GM23338 (cell line): ENCODE measurements at regions not wholly inside any gene's neighbourhood (a gene's known extent, or its start where the extent isn't known, plus 50 kb on each side); places are given as distances from the start of the nearest gene placed in this dataset.

ENCODE experiments used
- ATAC-seq: fragments of 200-7000 bp; cut with Tn5 transposase; 3 replicates; pipeline ENCODE4 v1.9.1; 2020
- DNase-seq: peaks from one replicate; pipeline ENCODE4 v3.0.0-alpha.2; 2015; ENCODE audit warnings: low spot score
- H2AFZ ChIP-seq: fragments of 200-600 bp; sonication (generic); 2 replicates; pipeline ENCODE4 v1.8.0; 2016; ENCODE audit warnings: antibody characterized with exemption, mild to moderate bottlenecking, moderate library complexity
- H3F3A ChIP-seq: fragments of 200-600 bp; sonication (generic); replicated peaks from 2 replicates; pipeline ENCODE4 v1.8.0; 2017; ENCODE audit warnings: antibody characterized with exemption, mixed run types, low read depth
- H3K27ac ChIP-seq: fragments of 200-600 bp; sonication (generic); 2 replicates; pipeline ENCODE4 v1.6.1; 2016; ENCODE audit warnings: low read depth
- H3K27me3 ChIP-seq: fragments of 200-600 bp; sonication (generic); 2 replicates; pipeline ENCODE4 v1.8.0; 2016; ENCODE audit warnings: mild to moderate bottlenecking, mixed run types, moderate library complexity; ENCODE audit not compliant: insufficient read depth
- H3K36me3 ChIP-seq: fragments of 200-600 bp; sonication (generic); 2 replicates; pipeline ENCODE4 v1.8.0; 2016; ENCODE audit warnings: mild to moderate bottlenecking; ENCODE audit not compliant: insufficient read depth
- H3K4me1 ChIP-seq: fragments of 200-600 bp; sonication (generic); 2 replicates; pipeline ENCODE4 v1.8.0; 2016; ENCODE audit warnings: mild to moderate bottlenecking, moderate library complexity; ENCODE audit not compliant: insufficient read depth
- H3K4me2 ChIP-seq: fragments of 200-600 bp; sonication (generic); 2 replicates; pipeline ENCODE4 v1.7.1; 2017; ENCODE audit warnings: mixed run types
- H3K4me3 ChIP-seq: fragments of 200-600 bp; sonication (generic); 2 replicates; pipeline ENCODE4 v1.6.1; 2016; ENCODE audit warnings: mixed run types
- H3K79me2 ChIP-seq: fragments of 200-600 bp; sonication (generic); replicated peaks from 2 replicates; pipeline ENCODE4 v1.8.0; 2017; ENCODE audit warnings: mild to moderate bottlenecking; ENCODE audit not compliant: insufficient read depth
- H3K9me2 ChIP-seq: fragments of 200-600 bp; sonication (generic); 2 replicates; pipeline ENCODE4 v1.8.0; 2017; ENCODE audit not compliant: insufficient read depth
- H4K20me1 ChIP-seq: fragments of 200-600 bp; sonication (generic); replicated peaks from 2 replicates; pipeline ENCODE4 v1.8.0; 2017; ENCODE audit warnings: mild to moderate bottlenecking; ENCODE audit not compliant: insufficient read depth
- H3K27ac Mint-ChIP-seq: 2 replicates; pipeline ENCODE4 v1.8.0; 2020; ENCODE audit warnings: inconsistent platforms, mild to moderate bottlenecking, moderate library complexity, mixed read lengths
- H3K27me3 Mint-ChIP-seq: 3 replicates; pipeline ENCODE4 v1.8.0; 2022; ENCODE audit warnings: low read depth, mild to moderate bottlenecking, moderate library complexity, mixed read lengths, inconsistent platforms; ENCODE audit not compliant: insufficient read depth, poor library complexity
- H3K36me3 Mint-ChIP-seq: 3 replicates; pipeline ENCODE4 v1.8.0; 2021; ENCODE audit warnings: low read depth, mild to moderate bottlenecking, inconsistent platforms, moderate library complexity, mixed read lengths
- H3K4me1 Mint-ChIP-seq: 3 replicates; pipeline ENCODE4 v1.8.0; 2020; ENCODE audit warnings: mild to moderate bottlenecking, inconsistent platforms, mixed read lengths
- H3K4me3 Mint-ChIP-seq: 3 replicates; pipeline ENCODE4 v1.8.0; 2021; ENCODE audit warnings: moderate library complexity, mild to moderate bottlenecking, inconsistent platforms, mixed read lengths
- H3K9me3 Mint-ChIP-seq: 3 replicates; pipeline ENCODE4 v1.8.0; 2020; ENCODE audit warnings: moderate library complexity, mild to moderate bottlenecking, inconsistent platforms, mixed read lengths
- EZH2 ChIP-seq: fragments of 200-600 bp; sonication (generic); IDR thresholded peaks from one replicate; pipeline ENCODE4 v1.8.0; 2017; ENCODE audit warnings: antibody characterized with exemption, mild to moderate bottlenecking, low read depth; ENCODE audit not compliant: unreplicated experiment
- EZH2phosphoT487 ChIP-seq: fragments of 200-600 bp; sonication (generic); IDR thresholded peaks from one replicate; pipeline ENCODE4 v1.8.1; 2018; ENCODE audit warnings: antibody characterized with exemption; ENCODE audit not compliant: unreplicated experiment
- JUNB ChIP-seq: IDR thresholded peaks from one replicate; pipeline ENCODE4 v1.6.1; 2016; ENCODE audit warnings: antibody characterized with exemption; ENCODE audit not compliant: unreplicated experiment
- POLR2AphosphoS5 ChIP-seq: IDR thresholded peaks from 2 replicates; pipeline ENCODE4 v1.6.1; 2016; ENCODE audit warnings: antibody characterized with exemption, low read depth
- ZNF331 ChIP-seq: fragments of 250-450 bp; sonication (Bioruptor Pico); IDR thresholded peaks from 2 replicates; pipeline ENCODE4 v1.5.0; 2020; ENCODE audit warnings: low read depth, mild to moderate bottlenecking, moderate library complexity
- ZNF462 ChIP-seq: fragments of 250-450 bp; sonication (Bioruptor Pico); IDR thresholded peaks from 2 replicates; pipeline ENCODE4 v1.5.0; 2020; ENCODE audit warnings: mild to moderate bottlenecking, moderate library complexity
- TF ChIP-seq, protein P1 (sequence below), 2 experiments: fragments of 200-600 bp in 1 of 2; sonication (generic) in 1 of 2; conservative IDR thresholded peaks; 2 replicates each; pipeline versions ENCODE4 v1.5.1 to v1.6.1; 2016 to 2017; ENCODE audit warnings: antibody characterized with exemption in 2 of 2, low read depth in 2 of 2, mild to moderate bottlenecking in 2 of 2, moderate library complexity in 1 of 2
- TF ChIP-seq, protein P2 (sequence below): IDR thresholded peaks from one replicate; pipeline ENCODE4 v1.6.1; 2018; ENCODE audit warnings: antibody characterized with exemption; ENCODE audit not compliant: unreplicated experiment

DNA sequence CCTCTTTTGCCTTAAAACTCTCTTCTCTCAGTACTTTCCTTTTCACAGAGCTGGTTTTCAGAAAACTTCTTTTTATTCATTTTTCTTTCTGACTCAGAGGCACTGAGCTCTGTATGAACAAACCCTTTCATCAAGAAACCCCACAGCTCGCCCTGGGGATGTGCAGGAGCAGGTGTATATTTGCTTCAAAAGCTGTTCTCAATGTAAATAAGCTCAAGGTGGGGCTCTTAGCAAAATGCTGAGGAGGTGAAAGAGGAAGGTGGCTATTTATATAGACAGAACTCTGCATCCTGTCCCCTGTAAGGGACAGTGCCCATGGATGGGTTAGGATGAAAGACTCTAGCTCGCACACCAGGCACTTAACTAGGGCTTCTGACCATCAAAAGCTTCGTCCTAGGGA lies 302.0 kb downstream of the WDR72 start (continued):
- TF ChIP-seq, protein P1, sequence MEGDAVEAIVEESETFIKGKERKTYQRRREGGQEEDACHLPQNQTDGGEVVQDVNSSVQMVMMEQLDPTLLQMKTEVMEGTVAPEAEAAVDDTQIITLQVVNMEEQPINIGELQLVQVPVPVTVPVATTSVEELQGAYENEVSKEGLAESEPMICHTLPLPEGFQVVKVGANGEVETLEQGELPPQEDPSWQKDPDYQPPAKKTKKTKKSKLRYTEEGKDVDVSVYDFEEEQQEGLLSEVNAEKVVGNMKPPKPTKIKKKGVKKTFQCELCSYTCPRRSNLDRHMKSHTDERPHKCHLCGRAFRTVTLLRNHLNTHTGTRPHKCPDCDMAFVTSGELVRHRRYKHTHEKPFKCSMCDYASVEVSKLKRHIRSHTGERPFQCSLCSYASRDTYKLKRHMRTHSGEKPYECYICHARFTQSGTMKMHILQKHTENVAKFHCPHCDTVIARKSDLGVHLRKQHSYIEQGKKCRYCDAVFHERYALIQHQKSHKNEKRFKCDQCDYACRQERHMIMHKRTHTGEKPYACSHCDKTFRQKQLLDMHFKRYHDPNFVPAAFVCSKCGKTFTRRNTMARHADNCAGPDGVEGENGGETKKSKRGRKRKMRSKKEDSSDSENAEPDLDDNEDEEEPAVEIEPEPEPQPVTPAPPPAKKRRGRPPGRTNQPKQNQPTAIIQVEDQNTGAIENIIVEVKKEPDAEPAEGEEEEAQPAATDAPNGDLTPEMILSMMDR (conservative IDR thresholded peaks at IDR 0.05; ENCODE audit: low read depth in 2 of 2), result no peak
- TF ChIP-seq POLR2AphosphoS5 (no peak), EZH2 (no peak)

- no peak overlapping the region for H3K27ac Mint-ChIP-seq
- Histone ChIP-seq H3K4me1 (no peaks in the 10 kb centered on the region), H3K4me3 (no peak overlapping the region), H3K27ac (no peak overlapping the region), H3K79me2 (no peaks in the 10 kb centered on the region), H3K36me3 (no peaks in the 10 kb centered on the region), H3K9me2 (no peaks in the 10 kb centered on the region), H3K4me2 (no peak overlapping the region), H2AFZ (no peak overlapping the region), H3F3A (no peaks in the 10 kb centered on the region), H4K20me1 (no peaks in the 10 kb centered on the region), H3K27me3 (no peaks in the 10 kb centered on the region)
- ATAC-seq (no peak), DNase-seq (no peak)
- H3K36me3 Mint-ChIP-seq, result no peaks in the 10 kb centered on the region
- H3K9me3 Mint-ChIP-seq, result no peaks in the 10 kb centered on the region; the same call in 2 of the 3 replicates
- H3K4me1 Mint-ChIP-seq, result peaks cover 14% of the 10 kb centered on the region
- H3K27me3 Mint-ChIP-seq, result no peaks in the 10 kb centered on the region
- no peak overlapping the region for H3K4me3 Mint-ChIP-seq
- TF ChIP-seq, protein P2, sequence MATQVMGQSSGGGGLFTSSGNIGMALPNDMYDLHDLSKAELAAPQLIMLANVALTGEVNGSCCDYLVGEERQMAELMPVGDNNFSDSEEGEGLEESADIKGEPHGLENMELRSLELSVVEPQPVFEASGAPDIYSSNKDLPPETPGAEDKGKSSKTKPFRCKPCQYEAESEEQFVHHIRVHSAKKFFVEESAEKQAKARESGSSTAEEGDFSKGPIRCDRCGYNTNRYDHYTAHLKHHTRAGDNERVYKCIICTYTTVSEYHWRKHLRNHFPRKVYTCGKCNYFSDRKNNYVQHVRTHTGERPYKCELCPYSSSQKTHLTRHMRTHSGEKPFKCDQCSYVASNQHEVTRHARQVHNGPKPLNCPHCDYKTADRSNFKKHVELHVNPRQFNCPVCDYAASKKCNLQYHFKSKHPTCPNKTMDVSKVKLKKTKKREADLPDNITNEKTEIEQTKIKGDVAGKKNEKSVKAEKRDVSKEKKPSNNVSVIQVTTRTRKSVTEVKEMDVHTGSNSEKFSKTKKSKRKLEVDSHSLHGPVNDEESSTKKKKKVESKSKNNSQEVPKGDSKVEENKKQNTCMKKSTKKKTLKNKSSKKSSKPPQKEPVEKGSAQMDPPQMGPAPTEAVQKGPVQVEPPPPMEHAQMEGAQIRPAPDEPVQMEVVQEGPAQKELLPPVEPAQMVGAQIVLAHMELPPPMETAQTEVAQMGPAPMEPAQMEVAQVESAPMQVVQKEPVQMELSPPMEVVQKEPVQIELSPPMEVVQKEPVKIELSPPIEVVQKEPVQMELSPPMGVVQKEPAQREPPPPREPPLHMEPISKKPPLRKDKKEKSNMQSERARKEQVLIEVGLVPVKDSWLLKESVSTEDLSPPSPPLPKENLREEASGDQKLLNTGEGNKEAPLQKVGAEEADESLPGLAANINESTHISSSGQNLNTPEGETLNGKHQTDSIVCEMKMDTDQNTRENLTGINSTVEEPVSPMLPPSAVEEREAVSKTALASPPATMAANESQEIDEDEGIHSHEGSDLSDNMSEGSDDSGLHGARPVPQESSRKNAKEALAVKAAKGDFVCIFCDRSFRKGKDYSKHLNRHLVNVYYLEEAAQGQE, result no peak
- TF ChIP-seq, protein P1 (conservative IDR thresholded peaks at IDR 0.05; ENCODE audit: low read depth in 2 of 2), result no peak
- TF ChIP-seq JUNB (no peak), ZNF331 (CRISPR knock-in tag) (no peak), ZNF462 (CRISPR knock-in tag) (no peak), EZH2phosphoT487 (no peak)
These were observed 304.4 kb downstream of the WDR72 start for GRCh38 chr15:53454843-53455721.
